GM12878 (cell line): ENCODE measurements at regions not wholly inside any gene's neighbourhood (a gene's known extent, or its start where the extent isn't known, plus 50 kb on each side); places are given as distances from the start of the nearest gene placed in this dataset.

Source experiments
- ATAC-seq: fragments of 200-7000 bp; cut with Tn5 transposase; 3 replicates; pipeline ENCODE4 v1.9.1; 2020; ENCODE audit warnings: mild to moderate bottlenecking, moderate library complexity
- BruUV-seq: library from RNA; stranded (reverse); fragments of 400-500 nt; replicated peaks from 2 replicates; lab custom pipeline; 2021; lab: Mats Ljungman, UMichigan
- CTCF ChIA-PET: fragments of 300-600 bp; sonication (Branson Sonifier 250); formaldehyde crosslinking; extraction: SDS; loops from one replicate; lab custom pipeline; 2021; ENCODE audit warnings: inconsistent platforms; lab: Yijun Ruan, JAX
- POLR2A ChIA-PET: fragments of 350-600 bp; formaldehyde crosslinking; extraction: SDS; loops from one replicate; lab custom pipeline; 2021; ENCODE audit warnings: inconsistent platforms; lab: Charles Lee
- RAD21 ChIA-PET: fragments of 300-600 bp; sonication (Branson Sonifier 250); formaldehyde crosslinking; loops from one replicate; lab custom pipeline; 2023; ENCODE audit warnings: antibody characterized with exemption; ENCODE audit not compliant: unreplicated experiment; lab: Charles Lee
- SMC1A ChIA-PET: fragments of 300-600 bp; sonication (Branson Sonifier 250); formaldehyde crosslinking; loops from one replicate; lab custom pipeline; 2023; ENCODE audit not compliant: unreplicated experiment, uncharacterized antibody; lab: Charles Lee
- DNase-seq: peaks from one replicate; pipeline ENCODE4 v3.0.0-alpha.2; 2011; ENCODE audit warnings: low read depth, low spot score
- FAIRE-seq: peaks from 3 replicates; lab custom pipeline; 2011; peaks lifted over from hg19 to GRCh38; lab: Jason Lieb, UNC
- H2AFZ ChIP-seq: 2 replicates; pipeline ENCODE4 v1.6.0; 2011; ENCODE audit warnings: low read depth, low read length, control low read depth; ENCODE audit not compliant: control insufficient read depth
- H3K27ac ChIP-seq: 2 replicates; pipeline ENCODE4 v1.5.1; 2011; ENCODE audit warnings: control low read depth; ENCODE audit not compliant: control insufficient read depth, insufficient read depth
- H3K27me3 ChIP-seq, 2 experiments: replicated peaks in 1 of 2; 2 replicates each; pipeline versions ENCODE4 v1.6.0 to v1.6.1; 2011; ENCODE audit warnings: low read length in 1 of 2; ENCODE audit not compliant: control insufficient read depth in 2 of 2, insufficient read depth in 2 of 2
- H3K36me3 ChIP-seq, 2 experiments: 2 replicates each; pipeline ENCODE4 v1.5.1; 2011; ENCODE audit warnings: low read length in 1 of 2; ENCODE audit not compliant: control insufficient read depth in 2 of 2, insufficient read depth in 2 of 2
- H3K4me1 ChIP-seq: 2 replicates; pipeline ENCODE4 v1.6.1; 2011; ENCODE audit warnings: mild to moderate bottlenecking, low read length, moderate library complexity, mixed read lengths; ENCODE audit not compliant: control insufficient read depth, insufficient read depth
- H3K4me2 ChIP-seq: 2 replicates; pipeline ENCODE4 v1.6.0; 2011; ENCODE audit warnings: control low read depth; ENCODE audit not compliant: control insufficient read depth, insufficient read depth
- H3K4me3 ChIP-seq: fragments of 200-600 bp; sonication (generic); 2 replicates; pipeline ENCODE4 v1.5.1; 2016
- H3K79me2 ChIP-seq: 2 replicates; pipeline ENCODE4 v1.6.0; 2011; ENCODE audit warnings: low read length; ENCODE audit not compliant: control insufficient read depth, insufficient read depth
- H3K9ac ChIP-seq: 2 replicates; pipeline ENCODE4 v1.8.0; 2011; ENCODE audit warnings: low read length, control low read depth, mixed read lengths; ENCODE audit not compliant: control insufficient read depth, insufficient read depth
- H3K9me3 ChIP-seq: replicated peaks from 3 replicates; pipeline ENCODE4 v1.5.1; 2011; ENCODE audit warnings: mild to moderate bottlenecking, low read length; ENCODE audit not compliant: control insufficient read depth, insufficient read depth
- H4K20me1 ChIP-seq: 2 replicates; pipeline ENCODE4 v1.6.0; 2011; ENCODE audit not compliant: control insufficient read depth, insufficient read depth
- ASH2L ChIP-seq: fragments of 300-600, 200-600 bp; sonication (generic); IDR thresholded peaks from 2 replicates; pipeline ENCODE4 v1.6.1; 2017; ENCODE audit warnings: low read depth, mild to moderate bottlenecking, borderline replicate concordance
- BCL11A ChIP-seq: IDR thresholded peaks from 2 replicates; pipeline ENCODE4 v1.6.1; 2011; ENCODE audit warnings: low read depth, low read length
- CHD2 ChIP-seq: IDR thresholded peaks from 2 replicates; pipeline ENCODE4 v1.6.1; 2011; ENCODE audit warnings: low read depth, low read length, improper control_type of control experiment, borderline replicate concordance
- CHD4 ChIP-seq: fragments of 200-600 bp; sonication (generic); IDR thresholded peaks from 2 replicates; pipeline ENCODE4 v1.6.1; 2016; ENCODE audit warnings: mild to moderate bottlenecking
- CTCF ChIP-seq, 3 experiments: IDR thresholded peaks in 2 of 3; conservative IDR thresholded peaks in 1 of 3; 2 replicates each; pipeline ENCODE4 v1.5.1; 2011; ENCODE audit warnings: low read depth in 3 of 3, low read length in 3 of 3, mild to moderate bottlenecking in 3 of 3, control low read depth in 2 of 3, moderate library complexity in 2 of 3, inconsistent platforms in 1 of 3, mixed read lengths in 1 of 3; ENCODE audit not compliant: control insufficient read depth in 2 of 3, insufficient read depth in 1 of 3; ENCODE audit errors: extremely low read depth in 1 of 3
- FOS ChIP-seq: IDR thresholded peaks from 3 replicates; pipeline ENCODE4 v1.6.1; 2011; ENCODE audit warnings: borderline replicate concordance; ENCODE audit not compliant: insufficient read length; ENCODE audit errors: extremely low read depth
- HDAC2 ChIP-seq: fragments of 200-600 bp; sonication (generic); IDR thresholded peaks from 2 replicates; pipeline ENCODE4 v1.6.1; 2017
- IKZF1 ChIP-seq: fragments of 450-650 bp; conservative IDR thresholded peaks from 2 replicates; pipeline ENCODE4 v1.6.1; 2017; ENCODE audit warnings: antibody characterized with exemption, mild to moderate bottlenecking
- IKZF2 ChIP-seq, 2 experiments: fragments of 450-650 bp; IDR thresholded peaks; 2 replicates each; pipeline ENCODE4 v1.6.1; 2017; ENCODE audit warnings: mild to moderate bottlenecking in 2 of 2, moderate library complexity in 2 of 2
- NFXL1 ChIP-seq: fragments of 450-650 bp; IDR thresholded peaks from 2 replicates; pipeline ENCODE4 v1.6.1; 2017; ENCODE audit warnings: antibody characterized with exemption, mild to moderate bottlenecking, borderline replicate concordance
- PAX8 ChIP-seq: fragments of 450-650 bp; IDR thresholded peaks from 2 replicates; pipeline ENCODE4 v1.6.1; 2017; ENCODE audit warnings: mild to moderate bottlenecking, moderate library complexity
- POLR2A ChIP-seq: IDR thresholded peaks from 2 replicates; pipeline ENCODE4 v1.6.1; 2011; ENCODE audit warnings: low read depth, mild to moderate bottlenecking, low read length
- RAD21 ChIP-seq: IDR thresholded peaks from 2 replicates; pipeline ENCODE4 v1.6.1; 2011; ENCODE audit warnings: mild to moderate bottlenecking, low read depth, low read length, moderate library complexity; ENCODE audit not compliant: insufficient read depth
- RUNX3 ChIP-seq: IDR thresholded peaks from 2 replicates; pipeline ENCODE4 v1.6.1; 2012; ENCODE audit warnings: low read length, inconsistent platforms
- SIN3A ChIP-seq: IDR thresholded peaks from 2 replicates; pipeline ENCODE4 v1.6.1; 2012; ENCODE audit warnings: low read depth, low read length, improper control_type of control experiment
- SMAD1 ChIP-seq: fragments of 450-650 bp; IDR thresholded peaks from 2 replicates; pipeline ENCODE4 v1.6.1; 2018; ENCODE audit warnings: mild to moderate bottlenecking, low read depth; ENCODE audit not compliant: partially characterized antibody
- SUPT20H ChIP-seq: IDR thresholded peaks from 2 replicates; pipeline ENCODE4 v1.6.1; 2011; ENCODE audit warnings: low read depth, mild to moderate bottlenecking, low read length, moderate library complexity, borderline replicate concordance; ENCODE audit not compliant: control insufficient read depth
- WGBS: methylation state at CpG from one replicate; pipeline ENCODE4 v1.1.6; 2016; ENCODE audit warnings: low lambda C conversion rate; ENCODE audit not compliant: insufficient replicate concordance, insufficient coverage; ENCODE audit errors: missing lambda C conversion rate; 5-methylcytosine and 5-hydroxymethylcytosine counted together
- in situ Hi-C: fragments of 300-500 bp; cut with MboI; formaldehyde crosslinking; loops from 9 replicates; pipeline ENCODE4 v1.14.3; 2018; ENCODE audit warnings: mixed read lengths
- intact Hi-C: fragments of 100-400 bp; cut with micrococcal nuclease; formaldehyde crosslinking; loops from one replicate; pipeline ENCODE4 v1.14.2; 2022; ENCODE audit not compliant: unreplicated experiment
- TF ChIP-seq, protein P1 (sequence below): fragments of 450-650 bp; IDR thresholded peaks from 2 replicates; pipeline ENCODE4 v1.6.1; 2018; ENCODE audit warnings: borderline replicate concordance, mild to moderate bottlenecking; ENCODE audit not compliant: partially characterized antibody
- TF ChIP-seq, protein P2 (sequence below): IDR thresholded peaks from 2 replicates; pipeline ENCODE4 v1.6.1; 2012; ENCODE audit warnings: mild to moderate bottlenecking, low read depth, low read length

DNA sequence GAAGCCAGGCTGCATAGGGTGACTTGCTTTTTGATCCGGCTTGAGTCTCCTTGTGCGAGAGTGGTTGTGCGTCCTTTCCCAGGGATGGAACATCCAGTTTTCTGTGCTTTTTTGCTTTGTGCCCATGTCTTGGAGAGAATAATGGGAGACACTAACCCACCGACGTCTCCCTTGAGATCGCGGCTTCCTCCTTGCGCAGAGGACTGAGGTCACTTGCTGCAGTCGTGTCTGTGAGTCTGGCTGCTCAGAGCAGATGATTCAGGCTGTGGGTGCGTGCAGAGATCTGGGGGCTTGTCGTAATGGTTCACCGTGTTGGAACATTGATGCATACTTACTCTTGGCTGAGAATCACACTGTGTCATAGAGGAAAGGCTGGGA, 164.5 kb upstream of the CACNA1E start:
- ATAC-seq (no peak), FAIRE-seq (no peak), DNase-seq (no peak)
- Histone ChIP-seq H3K79me2 (no peaks in the 10 kb centered on the region), H3K27me3 (peaks cover 10 to 23% of the 10 kb centered on the region in 2 experiments), H3K4me1 (no peaks in the 10 kb centered on the region), H3K36me3 (no peaks in the 10 kb centered on the region), H4K20me1 (no peaks in the 10 kb centered on the region), H3K4me3 (no peak overlapping the region), H2AFZ (no peak overlapping the region), H3K4me2 (no peak overlapping the region), H3K27ac (no peak overlapping the region), H3K9ac (no peak overlapping the region), H3K9me3 (no peaks in the 10 kb centered on the region)
- 18% methylated on average over 12 of the region's 12 CpGs for WGBS
- ChIA-PET CTCF (interaction anchor here (0.6 kb wide), 1 partner anchor 1003 kb away, joined by 3 read pairs; no protein-coding TSS in a partner anchor), POLR2A (no interaction called here), SMC1A (interaction anchor here (1.3 kb wide), 1 partner anchor 10 kb away, joined by 3 read pairs; no protein-coding TSS in a partner anchor), RAD21 (no interaction called here)
- BruUV-seq, result no TSS peak
- in situ Hi-C loops, result no loop called here
- intact Hi-C loops, result loop anchor here (5.0 kb wide), 1 partner anchor 103 kb away; no protein-coding TSS in a partner anchor
- TF ChIP-seq CHD2 (no peak), FOS (no peak), CTCF (IDR thresholded peaks at IDR 0.05 in 2 of 3, conservative IDR thresholded peaks at IDR 0.05 in 1 of 3; ENCODE audit: control insufficient read depth in 2 of 3, extremely low read depth in 1 of 3, insufficient read depth in 1 of 3, low read depth in 3 of 3, low read length in 3 of 3) (no peak), SUPT20H (no peak), BCL11A (no peak), IKZF1 (no peak), CHD4 (no peak), IKZF2 (IDR thresholded peaks at IDR 0.05) (no peak), NFXL1 (no peak), ASH2L (no peak), HDAC2 (no peak), SIN3A (no peak), PAX8 (no peak), POLR2A (no peak), RUNX3 (no peak), RAD21 (no peak), SMAD1 (no peak)
- TF ChIP-seq, protein P1, sequence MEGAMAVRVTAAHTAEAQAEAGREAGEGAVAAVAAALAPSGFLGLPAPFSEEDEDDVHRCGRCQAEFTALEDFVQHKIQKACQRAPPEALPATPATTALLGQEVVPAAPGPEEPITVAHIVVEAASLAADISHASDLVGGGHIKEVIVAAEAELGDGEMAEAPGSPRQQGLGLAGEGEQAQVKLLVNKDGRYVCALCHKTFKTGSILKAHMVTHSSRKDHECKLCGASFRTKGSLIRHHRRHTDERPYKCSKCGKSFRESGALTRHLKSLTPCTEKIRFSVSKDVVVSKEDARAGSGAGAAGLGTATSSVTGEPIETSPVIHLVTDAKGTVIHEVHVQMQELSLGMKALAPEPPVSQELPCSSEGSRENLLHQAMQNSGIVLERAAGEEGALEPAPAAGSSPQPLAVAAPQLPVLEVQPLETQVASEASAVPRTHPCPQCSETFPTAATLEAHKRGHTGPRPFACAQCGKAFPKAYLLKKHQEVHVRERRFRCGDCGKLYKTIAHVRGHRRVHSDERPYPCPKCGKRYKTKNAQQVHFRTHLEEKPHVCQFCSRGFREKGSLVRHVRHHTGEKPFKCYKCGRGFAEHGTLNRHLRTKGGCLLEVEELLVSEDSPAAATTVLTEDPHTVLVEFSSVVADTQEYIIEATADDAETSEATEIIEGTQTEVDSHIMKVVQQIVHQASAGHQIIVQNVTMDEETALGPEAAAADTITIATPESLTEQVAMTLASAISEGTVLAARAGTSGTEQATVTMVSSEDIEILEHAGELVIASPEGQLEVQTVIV, result no peak
- TF ChIP-seq, protein P2, sequence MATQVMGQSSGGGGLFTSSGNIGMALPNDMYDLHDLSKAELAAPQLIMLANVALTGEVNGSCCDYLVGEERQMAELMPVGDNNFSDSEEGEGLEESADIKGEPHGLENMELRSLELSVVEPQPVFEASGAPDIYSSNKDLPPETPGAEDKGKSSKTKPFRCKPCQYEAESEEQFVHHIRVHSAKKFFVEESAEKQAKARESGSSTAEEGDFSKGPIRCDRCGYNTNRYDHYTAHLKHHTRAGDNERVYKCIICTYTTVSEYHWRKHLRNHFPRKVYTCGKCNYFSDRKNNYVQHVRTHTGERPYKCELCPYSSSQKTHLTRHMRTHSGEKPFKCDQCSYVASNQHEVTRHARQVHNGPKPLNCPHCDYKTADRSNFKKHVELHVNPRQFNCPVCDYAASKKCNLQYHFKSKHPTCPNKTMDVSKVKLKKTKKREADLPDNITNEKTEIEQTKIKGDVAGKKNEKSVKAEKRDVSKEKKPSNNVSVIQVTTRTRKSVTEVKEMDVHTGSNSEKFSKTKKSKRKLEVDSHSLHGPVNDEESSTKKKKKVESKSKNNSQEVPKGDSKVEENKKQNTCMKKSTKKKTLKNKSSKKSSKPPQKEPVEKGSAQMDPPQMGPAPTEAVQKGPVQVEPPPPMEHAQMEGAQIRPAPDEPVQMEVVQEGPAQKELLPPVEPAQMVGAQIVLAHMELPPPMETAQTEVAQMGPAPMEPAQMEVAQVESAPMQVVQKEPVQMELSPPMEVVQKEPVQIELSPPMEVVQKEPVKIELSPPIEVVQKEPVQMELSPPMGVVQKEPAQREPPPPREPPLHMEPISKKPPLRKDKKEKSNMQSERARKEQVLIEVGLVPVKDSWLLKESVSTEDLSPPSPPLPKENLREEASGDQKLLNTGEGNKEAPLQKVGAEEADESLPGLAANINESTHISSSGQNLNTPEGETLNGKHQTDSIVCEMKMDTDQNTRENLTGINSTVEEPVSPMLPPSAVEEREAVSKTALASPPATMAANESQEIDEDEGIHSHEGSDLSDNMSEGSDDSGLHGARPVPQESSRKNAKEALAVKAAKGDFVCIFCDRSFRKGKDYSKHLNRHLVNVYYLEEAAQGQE, result no peak
